Urinary bladder (tissue), 3 donors: ENCODE measurements at regions not wholly inside any gene's neighbourhood (a gene's known extent, or its start where the extent isn't known, plus 50 kb on each side); places are given as distances from the start of the nearest gene placed in this dataset.
"Not testable (repeated sequence)": the region's sequence is repeated elsewhere in the genome, so short reads cannot be mapped to it uniquely, and the experiment has no call there.

ENCODE experiments used
- DNase-seq: peaks from one replicate; pipeline ENCODE4 v3.0.0-alpha.2; 2015; ENCODE audit errors: extremely low spot score
- H3K27ac ChIP-seq: one replicate; pipeline ENCODE4 v1.5.1; 2013; ENCODE audit warnings: low read depth, mild to moderate bottlenecking, moderate library complexity
- H3K36me3 ChIP-seq: one replicate; pipeline ENCODE4 v1.6.1; 2013; ENCODE audit warnings: mild to moderate bottlenecking, moderate library complexity; ENCODE audit not compliant: insufficient read depth
- H3K4me1 ChIP-seq: one replicate; pipeline ENCODE4 v1.6.1; 2013; ENCODE audit warnings: mild to moderate bottlenecking, moderate library complexity; ENCODE audit not compliant: insufficient read depth
- H3K4me3 ChIP-seq: one replicate; pipeline ENCODE4 v1.5.1; 2013; ENCODE audit warnings: low read depth, low read length
- WGBS: extraction: QIAGEN DNeasy Blood & Tissue Kit; methylation state at CpG from one replicate; pipeline ENCODE4 v1.1.7; 2013; 5-methylcytosine and 5-hydroxymethylcytosine counted together
- donor health status: healthy with polysubstance abuse.
- donor health status: healthy.

- 98% methylated on average over 2 of the region's 2 CpGs for WGBS
- no peak for DNase-seq
- H3K27ac ChIP-seq: no peak overlapping the region
- H3K36me3 ChIP-seq: no peaks in the 10 kb centered on the region
- no peaks in the 10 kb centered on the region for H3K4me1 ChIP-seq
- H3K4me3 ChIP-seq: no peak overlapping the region
Measured at GRCh38 chr6:140020207-140020791, 645.9 kb upstream of the CITED2 start.

GRCh38 chr6:140018588-140018987 is 644.1 kb upstream of the CITED2 start:
- Histone ChIP-seq H3K4me1 (no peaks in the 10 kb centered on the region), H3K27ac (no peak overlapping the region)
- 84% methylated on average over 1 of the region's 1 CpG for WGBS

GRCh38 chr6:140017470-140017869 is 643.0 kb upstream of the CITED2 start:
- H3K27ac ChIP-seq: no peak overlapping the region
- no peaks in the 10 kb centered on the region for H3K4me1 ChIP-seq
- H3K4me3 ChIP-seq: no peak overlapping the region
- no peaks in the 10 kb centered on the region for H3K36me3 ChIP-seq
- DNase-seq: no peak
- WGBS: 17% methylated on average over 1 of the region's 1 CpG

More at GRCh38 chr6:140018588-140018987, 644.1 kb upstream of the CITED2 start:
- Histone ChIP-seq H3K36me3 (no peaks in the 10 kb centered on the region), H3K4me3 (no peak overlapping the region)
- no peak for DNase-seq

- H3K4me3 ChIP-seq: no peak overlapping the region
- H3K4me1 ChIP-seq: no peaks in the 10 kb centered on the region
- 63% methylated on average over 1 of the region's 1 CpG for WGBS
- H3K27ac ChIP-seq: no peak overlapping the region
- H3K36me3 ChIP-seq: no peaks in the 10 kb centered on the region
- no peak for DNase-seq
Measured at GRCh38 chr6:140012150-140012549, 637.7 kb upstream of the CITED2 start.

GRCh38 chr6:140011537-140011936 is 637.1 kb upstream of the CITED2 start:
- H3K27ac ChIP-seq: no peak overlapping the region
- DNase-seq: no peak
- H3K36me3 ChIP-seq: no peaks in the 10 kb centered on the region
- H3K4me1 ChIP-seq: no peaks in the 10 kb centered on the region
- no peak overlapping the region for H3K4me3 ChIP-seq
- WGBS: 59% methylated on average over 4 of the region's 4 CpGs

GRCh38 chr6:140009286-140009685 is 634.8 kb upstream of the CITED2 start:
- Histone ChIP-seq H3K27ac (no peak overlapping the region), H3K4me1 (no peaks in the 10 kb centered on the region), H3K4me3 (no peak overlapping the region), H3K36me3 (no peaks in the 10 kb centered on the region)
- WGBS: 82% methylated on average over 3 of the region's 3 CpGs
- DNase-seq: no peak

GRCh38 chr6:140007525-140007924 is 633.1 kb upstream of the CITED2 start:
- Histone ChIP-seq H3K4me3 (no peak overlapping the region), H3K27ac (no peak overlapping the region), H3K4me1 (no peaks in the 10 kb centered on the region), H3K36me3 (no peaks in the 10 kb centered on the region)
- 96% methylated on average over 4 of the region's 4 CpGs for WGBS
- no peak for DNase-seq

- 77% methylated on average over 1 of the region's 1 CpG for WGBS
- DNase-seq: no peak
- H3K4me3 ChIP-seq: no peak overlapping the region
- no peaks in the 10 kb centered on the region for H3K36me3 ChIP-seq
- no peak overlapping the region for H3K27ac ChIP-seq
- H3K4me1 ChIP-seq: no peaks in the 10 kb centered on the region
Measured at GRCh38 chr6:140003217-140003616, 628.8 kb upstream of the CITED2 start.

GRCh38 chr6:140002396-140003022 is 628.1 kb upstream of the CITED2 start:
- no peak for DNase-seq
- Histone ChIP-seq H3K4me1 (no peaks in the 10 kb centered on the region), H3K36me3 (no peaks in the 10 kb centered on the region), H3K27ac (no peak overlapping the region), H3K4me3 (no peak overlapping the region)
- 72% methylated on average over 4 of the region's 4 CpGs for WGBS

GRCh38 chr6:140001821-140002341 is 627.4 kb upstream of the CITED2 start:
- H3K4me3 ChIP-seq: no peak overlapping the region
- H3K4me1 ChIP-seq: no peaks in the 10 kb centered on the region
- H3K36me3 ChIP-seq: no peaks in the 10 kb centered on the region
- no peak overlapping the region for H3K27ac ChIP-seq
- WGBS: 63% methylated on average over 5 of the region's 5 CpGs
- no peak for DNase-seq

- 31% methylated on average over 2 of the region's 2 CpGs for WGBS
- no peak overlapping the region for H3K27ac ChIP-seq
- no peak for DNase-seq
Measured at GRCh38 chr6:140001005-140001404, 626.6 kb upstream of the CITED2 start.

GRCh38 chr6:139999661-140000060 is 625.2 kb upstream of the CITED2 start:
- not testable (repeated sequence) for DNase-seq, H3K27ac ChIP-seq, H3K4me3 ChIP-seq, H3K4me1 ChIP-seq, H3K36me3 ChIP-seq
- WGBS: 97% methylated on average over 18 of the region's 18 CpGs

More at GRCh38 chr6:140001005-140001404, 626.6 kb upstream of the CITED2 start:
- Histone ChIP-seq H3K4me1 (no peaks in the 10 kb centered on the region), H3K4me3 (no peak overlapping the region), H3K36me3 (no peaks in the 10 kb centered on the region)

GRCh38 chr6:139998478-139998877 is 624.0 kb upstream of the CITED2 start:
- H3K27ac ChIP-seq, DNase-seq, H3K4me1 ChIP-seq, H3K4me3 ChIP-seq, H3K36me3 ChIP-seq: not testable (repeated sequence)
- 88% methylated on average over 11 of the region's 11 CpGs for WGBS

- no peak for DNase-seq
- no peaks in the 10 kb centered on the region for H3K4me1 ChIP-seq
- H3K27ac ChIP-seq: no peak overlapping the region
- 90% methylated on average over 6 of the region's 6 CpGs for WGBS
- H3K36me3 ChIP-seq: no peaks in the 10 kb centered on the region
- no peak overlapping the region for H3K4me3 ChIP-seq
Measured at GRCh38 chr6:139996253-139996834, 621.9 kb upstream of the CITED2 start.
